ENCODE measurements at regions not wholly inside any gene's neighbourhood (a gene's known extent, or its start where the extent isn't known, plus 50 kb on each side); places are given as distances from the start of the nearest gene placed in this dataset.

DNA sequence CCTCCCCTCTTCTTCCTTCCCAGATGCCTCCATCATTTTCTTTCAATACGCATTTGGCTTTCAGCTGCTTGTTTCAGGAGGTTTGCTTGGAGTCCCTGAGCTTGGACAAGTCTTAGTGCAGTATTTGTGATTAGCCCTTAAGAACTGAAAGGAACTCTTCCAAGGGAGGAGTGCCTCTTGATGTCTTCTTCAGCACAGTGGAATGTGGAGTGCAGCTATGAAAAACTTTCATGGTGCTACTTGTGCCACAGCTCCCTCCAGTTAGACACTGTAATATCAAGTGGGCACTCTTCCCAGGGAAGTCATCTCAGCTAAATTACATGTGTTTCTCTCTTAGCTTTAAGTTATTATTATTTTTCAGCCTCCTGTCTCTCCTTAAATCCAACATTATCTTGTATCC lies 173.1 kb downstream of the NECTIN3 start:
- no peak for TF ChIP-seq GATA2 (IDR thresholded peaks at IDR 0.05; ENCODE audit: low read depth, low read length)
- TF ChIP-seq GATA3 (IDR thresholded peaks at IDR 0.05; ENCODE audit: low read depth, low read length), result no peak

GRCh38 chr3:111246967-111247760 lies 175.5 kb downstream of the NECTIN3 start:
- TF ChIP-seq GATA3 (IDR thresholded peaks at IDR 0.05; ENCODE audit: low read depth, low read length) (no peak), GATA2 (IDR thresholded peaks at IDR 0.05; ENCODE audit: low read depth, low read length) (no peak)

DNA sequence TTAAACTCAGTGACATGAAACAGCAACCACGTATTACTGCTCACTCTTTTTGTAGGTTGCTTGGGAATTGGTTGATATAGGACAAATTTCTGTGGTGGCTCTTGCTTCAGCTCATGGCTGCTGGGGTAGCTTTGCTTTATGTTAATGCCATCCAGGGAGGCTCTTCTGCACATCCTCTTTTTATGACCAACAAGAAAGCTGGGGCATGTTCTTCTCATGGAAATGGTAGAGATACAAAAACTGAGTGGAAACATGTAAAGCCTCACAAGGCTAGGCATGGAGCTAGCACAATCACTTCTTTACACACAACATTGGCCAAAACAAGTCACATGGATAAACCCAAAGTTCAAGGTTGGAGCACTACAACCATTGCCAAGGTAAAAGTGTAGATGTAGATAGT lies 176.8 kb downstream of the NECTIN3 start:
- TF ChIP-seq GATA3 (IDR thresholded peaks at IDR 0.05; ENCODE audit: low read depth, low read length) (no peak), GATA2 (IDR thresholded peaks at IDR 0.05; ENCODE audit: low read depth, low read length) (no peak)

DNA sequence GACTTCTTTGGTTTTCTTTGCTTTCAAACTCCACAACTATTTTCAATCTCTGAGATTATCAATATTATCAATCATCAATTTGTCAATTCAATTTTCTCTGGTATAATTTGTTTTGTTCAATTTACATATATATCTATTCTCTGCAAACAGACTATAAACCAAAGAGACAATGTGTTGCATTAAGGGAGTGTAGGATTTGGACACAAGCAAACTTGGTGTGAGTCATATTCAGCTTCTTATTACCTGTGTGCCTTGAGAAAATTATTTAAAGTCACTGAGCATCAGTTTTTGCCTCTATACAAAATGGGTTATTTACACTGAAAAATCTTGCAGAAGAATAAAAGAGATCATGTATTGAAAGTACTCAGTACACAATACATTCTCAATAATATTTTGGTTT lies 177.8 kb downstream of the NECTIN3 start:
- no peak for TF ChIP-seq GATA3 (IDR thresholded peaks at IDR 0.05; ENCODE audit: low read depth, low read length)
- TF ChIP-seq GATA2 (IDR thresholded peaks at IDR 0.05; ENCODE audit: low read depth, low read length), result no peak

DNA sequence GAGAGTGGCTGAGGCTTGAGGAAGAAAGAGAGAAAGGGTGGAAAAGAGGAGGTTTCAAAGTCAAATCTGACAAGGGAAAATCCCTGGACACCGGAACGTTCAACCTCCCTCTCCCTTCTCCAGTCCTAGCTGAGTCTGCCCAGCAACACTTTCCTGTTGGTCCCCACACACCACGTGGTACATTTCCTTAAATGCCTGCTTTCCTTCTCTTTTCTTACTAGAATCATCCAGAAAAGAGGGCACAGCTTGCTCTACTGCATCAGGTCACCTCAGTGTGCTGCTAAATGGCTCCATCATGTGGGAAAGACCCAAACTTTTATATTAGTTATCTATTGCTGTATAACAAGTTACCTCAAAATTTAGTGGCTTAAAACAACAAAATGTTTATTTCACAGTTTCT lies 181.2 kb downstream of the NECTIN3 start:
- TF ChIP-seq GATA3 (IDR thresholded peaks at IDR 0.05; ENCODE audit: low read depth, low read length) (no peak), GATA2 (IDR thresholded peaks at IDR 0.05; ENCODE audit: low read depth, low read length) (no peak)

DNA sequence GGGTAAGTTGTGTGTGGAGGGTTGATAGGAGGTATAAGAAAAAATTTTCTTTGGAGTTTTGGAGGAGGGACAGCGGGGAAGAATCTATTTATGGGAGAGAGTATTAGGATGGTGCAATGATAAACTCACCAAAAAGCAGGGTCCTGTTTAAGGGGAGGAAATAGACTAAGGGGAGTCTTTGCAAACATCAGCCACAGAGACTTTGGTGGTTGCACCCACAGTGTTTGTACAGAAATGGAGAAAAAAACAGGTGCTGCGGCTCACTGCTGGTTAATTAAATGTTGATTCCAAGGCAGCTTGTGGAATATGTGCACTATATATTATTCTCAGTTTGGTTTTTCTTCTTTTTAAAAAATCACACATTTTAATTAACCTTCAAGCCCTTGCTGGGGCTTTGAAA lies 182.1 kb downstream of the NECTIN3 start:
- TF ChIP-seq GATA2 (IDR thresholded peaks at IDR 0.05; ENCODE audit: low read depth, low read length) (no peak), GATA3 (IDR thresholded peaks at IDR 0.05; ENCODE audit: low read depth, low read length) (no peak)

DNA sequence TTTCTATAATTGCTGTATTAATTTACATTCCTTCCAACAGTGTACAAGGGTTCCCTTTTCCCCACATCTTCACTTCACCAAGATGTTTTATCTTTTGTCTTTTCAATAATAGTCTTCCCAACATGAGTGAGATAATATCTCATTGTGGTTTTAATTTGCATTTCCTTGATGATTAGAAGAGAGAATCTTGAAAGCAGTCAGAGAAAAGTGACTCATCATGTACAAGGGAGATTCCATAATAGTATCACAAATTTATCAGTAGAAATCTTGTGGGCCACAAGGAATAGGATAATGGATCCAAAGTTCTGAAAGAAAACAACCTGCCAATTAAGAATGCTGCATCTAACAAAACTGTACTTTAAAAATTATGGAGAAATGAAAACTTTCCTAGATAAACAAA lies 189.3 kb downstream of the NECTIN3 start:
- TF ChIP-seq GATA2 (IDR thresholded peaks at IDR 0.05; ENCODE audit: low read depth, low read length) (no peak), GATA3 (IDR thresholded peaks at IDR 0.05; ENCODE audit: low read depth, low read length) (no peak)

GRCh38 chr3:111269777-111270176 lies 198.2 kb downstream of the NECTIN3 start:
- TF ChIP-seq GATA3 (IDR thresholded peaks at IDR 0.05; ENCODE audit: low read depth, low read length), result no peak
- TF ChIP-seq GATA2 (IDR thresholded peaks at IDR 0.05; ENCODE audit: low read depth, low read length), result no peak

GRCh38 chr3:111277226-111277625 lies 205.6 kb downstream of the NECTIN3 start:
- TF ChIP-seq GATA2 (IDR thresholded peaks at IDR 0.05; ENCODE audit: low read depth, low read length) (no peak), GATA3 (IDR thresholded peaks at IDR 0.05; ENCODE audit: low read depth, low read length) (no peak)

- TF ChIP-seq GATA3 (IDR thresholded peaks at IDR 0.05; ENCODE audit: low read depth, low read length), result no peak
- no peak for TF ChIP-seq GATA2 (IDR thresholded peaks at IDR 0.05; ENCODE audit: low read depth, low read length)
Measured at GRCh38 chr3:111278959-111279358, 207.3 kb downstream of the NECTIN3 start.

- no peak for TF ChIP-seq GATA3 (IDR thresholded peaks at IDR 0.05; ENCODE audit: low read depth, low read length)
- no peak for TF ChIP-seq GATA2 (IDR thresholded peaks at IDR 0.05; ENCODE audit: low read depth, low read length)
Measured at GRCh38 chr3:111282024-111282423, 210.4 kb downstream of the NECTIN3 start.

GRCh38 chr3:111283165-111283564 lies 211.5 kb downstream of the NECTIN3 start:
- TF ChIP-seq GATA3 (IDR thresholded peaks at IDR 0.05; ENCODE audit: low read depth, low read length) (no peak), GATA2 (IDR thresholded peaks at IDR 0.05; ENCODE audit: low read depth, low read length) (no peak)

DNA sequence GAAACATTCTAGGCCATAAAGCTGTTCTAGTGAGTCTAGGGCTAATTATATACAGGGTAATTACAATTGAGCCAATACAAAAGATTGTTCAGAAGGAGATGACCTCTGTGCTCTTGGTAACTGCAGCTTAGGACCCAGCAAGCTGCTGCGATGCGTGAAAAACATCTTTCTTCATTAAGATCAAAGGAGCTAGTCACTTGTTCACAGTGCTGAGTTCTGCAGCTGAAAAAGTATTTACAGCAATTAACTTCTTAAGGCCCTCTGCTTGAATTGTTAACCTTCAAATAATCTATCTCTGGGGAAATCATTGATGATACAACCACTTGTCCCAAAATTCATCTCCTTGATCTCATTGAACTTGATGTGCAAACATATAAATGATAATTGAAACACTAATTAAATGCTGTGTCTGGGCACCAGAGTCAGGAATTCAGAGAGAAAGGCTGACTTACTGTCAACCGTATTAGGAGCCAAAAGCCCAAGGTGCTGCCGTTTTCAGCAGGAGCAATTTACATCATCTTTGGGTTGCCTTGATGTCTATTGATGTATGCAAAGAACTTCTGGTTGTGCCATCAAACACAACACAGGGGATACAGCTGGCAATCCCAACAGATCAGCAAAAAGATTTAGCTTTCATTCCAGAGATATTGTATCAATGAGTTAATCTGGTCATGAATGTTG lies 213.0 kb downstream of the NECTIN3 start:
- no peak for TF ChIP-seq GATA2 (IDR thresholded peaks at IDR 0.05; ENCODE audit: low read depth, low read length)
- TF ChIP-seq GATA3 (IDR thresholded peaks at IDR 0.05; ENCODE audit: low read depth, low read length), result no peak

DNA sequence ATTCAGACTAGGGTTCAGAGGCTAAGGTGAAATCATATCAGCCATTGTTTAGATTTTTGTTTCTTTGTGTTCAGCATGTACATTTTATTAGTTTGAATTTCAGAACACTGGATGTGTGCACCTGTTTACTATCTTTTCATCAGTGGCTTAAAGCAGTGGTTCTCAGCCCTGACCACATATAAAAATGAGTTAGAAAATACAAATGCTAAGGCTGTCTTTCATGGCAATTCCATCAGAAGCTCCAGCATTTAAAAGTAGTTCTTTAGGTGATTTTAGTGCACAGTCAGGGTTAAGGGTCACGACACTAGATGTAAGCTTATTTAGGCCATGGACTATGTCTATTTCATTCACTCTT lies 213.5 kb downstream of the NECTIN3 start:
- TF ChIP-seq GATA2 (IDR thresholded peaks at IDR 0.05; ENCODE audit: low read depth, low read length) (no peak), GATA3 (IDR thresholded peaks at IDR 0.05; ENCODE audit: low read depth, low read length) (no peak)

DNA sequence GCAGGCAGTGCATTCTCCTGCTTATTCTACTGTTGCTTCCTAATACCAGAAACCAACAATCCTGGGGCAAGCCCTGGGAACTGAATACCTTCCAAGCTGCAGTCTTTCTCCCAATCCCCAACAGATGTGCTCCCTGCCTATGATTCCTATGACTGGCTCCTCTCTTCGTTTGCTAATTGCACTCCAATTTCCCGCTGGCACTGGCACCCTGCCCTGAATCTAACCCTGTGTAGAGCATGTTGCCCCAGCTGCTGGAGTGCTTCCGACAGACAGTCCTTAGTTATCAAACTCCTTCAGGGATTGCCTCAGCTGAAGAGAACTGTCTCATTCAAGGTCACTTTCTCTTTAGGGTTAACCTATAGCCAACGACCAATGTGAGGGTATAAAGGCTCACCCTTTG lies 214.1 kb downstream of the NECTIN3 start:
- TF ChIP-seq GATA3 (IDR thresholded peaks at IDR 0.05; ENCODE audit: low read depth, low read length) (no peak), GATA2 (IDR thresholded peaks at IDR 0.05; ENCODE audit: low read depth, low read length) (no peak)

Measured in SH-SY5Y (cell line).